HL-60 (cell line): ENCODE measurements at regions not wholly inside any gene's neighbourhood (a gene's known extent, or its start where the extent isn't known, plus 50 kb on each side); places are given as distances from the start of the nearest gene placed in this dataset.

Experiments used
- DNase-seq, 2 experiments: peaks; one replicate each; pipeline ENCODE4 v3.0.0-alpha.2; 2010 to 2020; ENCODE audit warnings: low read depth in 1 of 2, low spot score in 1 of 2
- H3K27ac ChIP-seq: fragments of 250-450 bp; sonication (Bioruptor Pico); replicated peaks from 2 replicates; pipeline ENCODE4 v1.5.1; 2020; ENCODE audit warnings: mild to moderate bottlenecking, moderate library complexity
- H3K27me3 ChIP-seq: fragments of 250-450 bp; sonication (Bioruptor Pico); 2 replicates; pipeline ENCODE4 v1.5.1; 2021; ENCODE audit warnings: mild to moderate bottlenecking, moderate library complexity; ENCODE audit not compliant: insufficient read depth, poor library complexity, severe bottlenecking
- H3K4me3 ChIP-seq: replicated peaks from 2 replicates; pipeline ENCODE4 v1.5.1; 2011; ENCODE audit warnings: mild to moderate bottlenecking, control low read depth, low read length; ENCODE audit not compliant: insufficient read depth
- CTCF ChIP-seq: IDR thresholded peaks from one replicate; pipeline ENCODE4 v1.5.1; 2011; ENCODE audit warnings: low read length, control low read depth, inconsistent platforms; ENCODE audit not compliant: insufficient read depth
- GABPA ChIP-seq: IDR thresholded peaks from 2 replicates; pipeline ENCODE4 v1.6.1; 2012; ENCODE audit warnings: low read depth
- POLR2AphosphoS5 ChIP-seq: IDR thresholded peaks from 2 replicates; pipeline ENCODE4 v1.6.1; 2012; ENCODE audit warnings: low read depth
- REST ChIP-seq: IDR thresholded peaks from 2 replicates; pipeline ENCODE4 v1.6.1; 2012; ENCODE audit warnings: low read depth; ENCODE audit not compliant: insufficient replicate concordance
- SPI1 ChIP-seq: IDR thresholded peaks from 2 replicates; pipeline ENCODE4 v1.6.1; 2012; ENCODE audit warnings: low read depth, mild to moderate bottlenecking, borderline replicate concordance

DNA sequence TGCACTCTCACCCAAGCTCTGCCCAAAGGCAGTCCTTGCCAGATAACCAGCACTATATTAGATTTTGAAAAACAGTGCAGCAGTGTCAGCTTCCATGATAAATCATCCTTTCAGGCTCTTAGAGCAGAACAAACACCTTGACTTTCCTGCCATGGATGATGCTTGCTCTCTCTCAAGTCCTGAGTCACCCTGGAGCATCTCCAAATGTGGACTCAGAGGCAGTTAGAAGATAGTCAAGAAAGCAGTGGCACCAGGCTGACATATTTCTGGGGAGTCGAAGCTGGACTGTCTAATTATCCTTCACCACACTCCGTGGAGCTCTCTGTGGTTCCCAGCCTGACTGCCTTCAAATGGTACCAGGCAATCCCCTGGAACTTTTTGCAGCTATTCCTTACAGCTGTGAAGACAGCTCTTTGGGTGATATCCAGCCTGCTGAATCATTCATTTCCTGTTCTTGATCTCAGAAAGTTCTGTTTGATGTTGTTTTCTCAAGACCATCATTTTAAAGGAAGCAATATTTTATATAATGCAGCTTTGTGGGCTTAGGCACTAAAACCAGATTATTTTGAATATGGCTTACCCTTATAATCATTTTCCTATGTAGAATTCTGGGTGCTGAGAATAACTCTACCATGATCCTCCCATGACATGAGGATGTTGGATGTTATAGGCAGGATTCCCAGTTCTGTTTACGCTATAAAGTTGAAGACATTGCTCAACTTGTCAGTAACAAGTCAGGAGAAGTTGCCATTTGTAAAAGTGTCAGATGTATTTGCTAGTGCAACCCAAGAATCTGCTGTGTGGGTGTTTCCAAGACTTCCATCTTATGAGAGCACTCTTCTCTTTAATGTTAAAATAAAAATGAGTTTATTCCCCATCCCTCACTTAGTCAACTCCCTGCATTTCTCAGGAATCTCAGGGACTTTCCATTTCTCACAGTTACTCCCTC, 233.8 kb downstream of the C7orf25 start:
- TF ChIP-seq GABPA: no peak
- no peak for TF ChIP-seq REST
- TF ChIP-seq CTCF: no peak
- TF ChIP-seq POLR2AphosphoS5: no peak
- TF ChIP-seq SPI1: no peak
- Histone ChIP-seq H3K27ac (no peak overlapping the region), H3K27me3 (no peaks in the 10 kb centered on the region), H3K4me3 (no peak overlapping the region)
- DNase-seq: no peak

- no peak for DNase-seq
- TF ChIP-seq CTCF (no peak), REST (no peak), GABPA (no peak), SPI1 (no peak), POLR2AphosphoS5 (no peak)
- Histone ChIP-seq H3K27me3 (no peaks in the 10 kb centered on the region), H3K27ac (no peak overlapping the region), H3K4me3 (no peak overlapping the region)
Observed at GRCh38 chr7:42674541-42674940, 237.3 kb downstream of the C7orf25 start.

GRCh38 chr7:42673951-42674350, 237.9 kb downstream of the C7orf25 start:
- Histone ChIP-seq H3K4me3 (no peak overlapping the region), H3K27ac (no peak overlapping the region), H3K27me3 (no peaks in the 10 kb centered on the region)
- TF ChIP-seq REST: no peak
- no peak for TF ChIP-seq GABPA
- TF ChIP-seq CTCF: no peak
- TF ChIP-seq POLR2AphosphoS5: no peak
- no peak for TF ChIP-seq SPI1
- no peak for DNase-seq
